ENCODE measurements at regions not wholly inside any gene's neighbourhood (a gene's known extent, or its start where the extent isn't known, plus 50 kb on each side); places are given as distances from the start of the nearest gene placed in this dataset.

- 74% methylated on average over 8 of the region's 8 CpGs for WGBS
- ATAC-seq = no peak
These were observed 111.2 kb downstream of the THBS2 start for GRCh38 chr6:169142538-169142844.

GRCh38 chr6:169141671-169142537 lies 111.7 kb downstream of the THBS2 start:
- Histone ChIP-seq H3K4me3 (ENCODE audit: low read length) (no peak overlapping the region), H3K27me3 (ENCODE audit: control insufficient read depth, insufficient read depth) (no peaks in the 10 kb centered on the region), H3K4me1 (ENCODE audit: control insufficient read depth, insufficient read depth, low read length) (no peaks in the 10 kb centered on the region), H3K9me3 (ENCODE audit: control insufficient read depth, low read length) (no peaks in the 10 kb centered on the region), H3K27ac (ENCODE audit: low read length) (peak overlapping the region; percentile 2)
- DNase-seq (peak; percentile 68 to 87 (median 86)), ATAC-seq (peak; percentile 80 to 81)
- WGBS = 43% methylated on average over 18 of the region's 18 CpGs
- intact Hi-C loops (cut with DNase I) = no loop called here

More at GRCh38 chr6:169142538-169142844, 111.2 kb downstream of the THBS2 start:
- Histone ChIP-seq H3K9me3 (ENCODE audit: control insufficient read depth, low read length) (no peaks in the 10 kb centered on the region), H3K27me3 (ENCODE audit: control insufficient read depth, insufficient read depth) (no peaks in the 10 kb centered on the region), H3K27ac (ENCODE audit: low read length) (no peak overlapping the region), H3K4me3 (ENCODE audit: low read length) (no peak overlapping the region), H3K4me1 (ENCODE audit: control insufficient read depth, insufficient read depth, low read length) (no peaks in the 10 kb centered on the region)
- intact Hi-C loops (cut with DNase I) = no loop called here
- no peak for DNase-seq

- 78% methylated on average over 11 of the region's 11 CpGs for WGBS
- Histone ChIP-seq H3K4me3 (ENCODE audit: low read length) (no peak overlapping the region), H3K4me1 (ENCODE audit: control insufficient read depth, insufficient read depth, low read length) (no peaks in the 10 kb centered on the region), H3K9me3 (ENCODE audit: control insufficient read depth, low read length) (no peaks in the 10 kb centered on the region), H3K27me3 (ENCODE audit: control insufficient read depth, insufficient read depth) (no peaks in the 10 kb centered on the region), H3K27ac (ENCODE audit: low read length) (no peak overlapping the region)
- ATAC-seq = no peak
- intact Hi-C loops (cut with DNase I) = no loop called here
- DNase-seq = no peak
These were observed 112.6 kb downstream of the THBS2 start for GRCh38 chr6:169140986-169141495.

GRCh38 chr6:169139179-169139971 lies 114.3 kb downstream of the THBS2 start:
- Histone ChIP-seq H3K9me3 (ENCODE audit: control insufficient read depth, low read length) (no peaks in the 10 kb centered on the region), H3K27me3 (ENCODE audit: control insufficient read depth, insufficient read depth) (no peaks in the 10 kb centered on the region), H3K4me3 (ENCODE audit: low read length) (no peak overlapping the region), H3K4me1 (ENCODE audit: control insufficient read depth, insufficient read depth, low read length) (no peaks in the 10 kb centered on the region), H3K27ac (ENCODE audit: low read length) (no peak overlapping the region)
- DNase-seq = peak in 2 of 3 donors; percentile 60 to 69
- intact Hi-C loops (cut with DNase I) = no loop called here
- WGBS = 87% methylated on average over 50 of the region's 50 CpGs
- peak; percentile 11 for ATAC-seq

- no peak overlapping the region for H3K4me3 ChIP-seq (ENCODE audit: low read length)
- 86% methylated on average over 3 of the region's 3 CpGs for WGBS
- H3K27me3 ChIP-seq (ENCODE audit: control insufficient read depth, insufficient read depth) = no peaks in the 10 kb centered on the region
- intact Hi-C loops (cut with DNase I) = no loop called here
- H3K27ac ChIP-seq (ENCODE audit: low read length) = no peak overlapping the region
- no peaks in the 10 kb centered on the region for H3K9me3 ChIP-seq (ENCODE audit: control insufficient read depth, low read length)
- no peaks in the 10 kb centered on the region for H3K4me1 ChIP-seq (ENCODE audit: control insufficient read depth, insufficient read depth, low read length)
- no peak for DNase-seq
- ATAC-seq = no peak
These were observed 121.2 kb downstream of the THBS2 start for GRCh38 chr6:169132352-169132940.

- H3K27me3 ChIP-seq (ENCODE audit: control insufficient read depth, insufficient read depth) = no peaks in the 10 kb centered on the region
- H3K4me3 ChIP-seq (ENCODE audit: low read length) = no peak overlapping the region
- no peak overlapping the region for H3K27ac ChIP-seq (ENCODE audit: low read length)
- no peaks in the 10 kb centered on the region for H3K4me1 ChIP-seq (ENCODE audit: control insufficient read depth, insufficient read depth, low read length)
- intact Hi-C loops (cut with DNase I) = no loop called here
- no peaks in the 10 kb centered on the region for H3K9me3 ChIP-seq (ENCODE audit: control insufficient read depth, low read length)
- DNase-seq = no peak
- 73% methylated on average over 3 of the region's 3 CpGs for WGBS
- ATAC-seq = no peak
These were observed 122.3 kb downstream of the THBS2 start for GRCh38 chr6:169131390-169131789.

- Histone ChIP-seq H3K27me3 (ENCODE audit: control insufficient read depth, insufficient read depth) (no peaks in the 10 kb centered on the region), H3K9me3 (ENCODE audit: control insufficient read depth, low read length) (no peaks in the 10 kb centered on the region), H3K4me1 (ENCODE audit: control insufficient read depth, insufficient read depth, low read length) (no peaks in the 10 kb centered on the region), H3K4me3 (ENCODE audit: low read length) (no peak overlapping the region), H3K27ac (ENCODE audit: low read length) (no peak overlapping the region)
- intact Hi-C loops (cut with DNase I) = no loop called here
- ATAC-seq = no peak
- no peak for DNase-seq
- 73% methylated on average over 3 of the region's 3 CpGs for WGBS
These were observed 123.5 kb downstream of the THBS2 start for GRCh38 chr6:169130113-169130512.

GRCh38 chr6:169121013-169121412 lies 132.6 kb downstream of the THBS2 start:
- Histone ChIP-seq H3K4me1 (ENCODE audit: control insufficient read depth, insufficient read depth, low read length) (no peaks in the 10 kb centered on the region), H3K9me3 (ENCODE audit: control insufficient read depth, low read length) (no peaks in the 10 kb centered on the region), H3K27me3 (ENCODE audit: control insufficient read depth, insufficient read depth) (no peaks in the 10 kb centered on the region), H3K4me3 (ENCODE audit: low read length) (no peak overlapping the region), H3K27ac (ENCODE audit: low read length) (no peak overlapping the region)
- 90% methylated on average over 3 of the region's 3 CpGs for WGBS
- DNase-seq = no peak
- no peak for ATAC-seq
- intact Hi-C loops (cut with DNase I) = no loop called here

GRCh38 chr6:169119669-169120068 lies 134.0 kb downstream of the THBS2 start:
- DNase-seq (no peak), ATAC-seq (no peak)
- Histone ChIP-seq H3K27me3 (ENCODE audit: control insufficient read depth, insufficient read depth) (no peaks in the 10 kb centered on the region), H3K27ac (ENCODE audit: low read length) (no peak overlapping the region), H3K4me1 (ENCODE audit: control insufficient read depth, insufficient read depth, low read length) (no peaks in the 10 kb centered on the region), H3K4me3 (ENCODE audit: low read length) (no peak overlapping the region), H3K9me3 (ENCODE audit: control insufficient read depth, low read length) (no peaks in the 10 kb centered on the region)
- intact Hi-C loops (cut with DNase I) = no loop called here
- WGBS = 81% methylated on average over 1 of the region's 1 CpG

- DNase-seq (no peak), ATAC-seq (no peak)
- Histone ChIP-seq H3K27me3 (ENCODE audit: control insufficient read depth, insufficient read depth) (no peaks in the 10 kb centered on the region), H3K4me3 (ENCODE audit: low read length) (no peak overlapping the region), H3K4me1 (ENCODE audit: control insufficient read depth, insufficient read depth, low read length) (no peaks in the 10 kb centered on the region), H3K9me3 (ENCODE audit: control insufficient read depth, low read length) (no peaks in the 10 kb centered on the region), H3K27ac (ENCODE audit: low read length) (no peak overlapping the region)
- 86% methylated on average over 7 of the region's 7 CpGs for WGBS
- intact Hi-C loops (cut with DNase I) = no loop called here
These were observed 135.3 kb downstream of the THBS2 start for GRCh38 chr6:169118346-169118830.

GRCh38 chr6:169117663-169118062 lies 136.0 kb downstream of the THBS2 start:
- DNase-seq (no peak), ATAC-seq (no peak)
- Histone ChIP-seq H3K9me3 (ENCODE audit: control insufficient read depth, low read length) (no peaks in the 10 kb centered on the region), H3K4me1 (ENCODE audit: control insufficient read depth, insufficient read depth, low read length) (no peaks in the 10 kb centered on the region), H3K27ac (ENCODE audit: low read length) (no peak overlapping the region), H3K4me3 (ENCODE audit: low read length) (no peak overlapping the region), H3K27me3 (ENCODE audit: control insufficient read depth, insufficient read depth) (no peaks in the 10 kb centered on the region)
- intact Hi-C loops (cut with DNase I) = no loop called here
- WGBS = 83% methylated on average over 7 of the region's 7 CpGs
